Mucosa of descending colon (tissue), 3 donors: ENCODE measurements at regions not wholly inside any gene's neighbourhood (a gene's known extent, or its start where the extent isn't known, plus 50 kb on each side); places are given as distances from the start of the nearest gene placed in this dataset.
A peak's percentile ranks its signal among the peaks of the same experiment; 100 is the strongest.

ENCODE experiments used
- ATAC-seq: fragments of 200-7000 bp; cut with Tn5 transposase; one replicate; pipeline ENCODE4 v1.9.1; 2020; ENCODE audit warnings: mild to moderate bottlenecking, moderate library complexity
- DNase-seq, 3 donors: peaks; one replicate each; pipeline ENCODE4 v3.0.0-alpha.2; 2020
- H3K36me3 ChIP-seq: fragments of 200-600 bp; one replicate; pipeline ENCODE4 v1.8.0; 2021; ENCODE audit warnings: low read depth, mild to moderate bottlenecking
- H3K4me1 ChIP-seq: fragments of 200-600 bp; one replicate; pipeline ENCODE4 v1.8.0; 2021; ENCODE audit warnings: low read depth, mild to moderate bottlenecking
- H3K4me3 ChIP-seq: fragments of 200-600 bp; one replicate; pipeline ENCODE4 v1.8.0; 2021; ENCODE audit warnings: mild to moderate bottlenecking
- H3K9me3 ChIP-seq: fragments of 200-600 bp; one replicate; pipeline ENCODE4 v1.8.0; 2021; ENCODE audit warnings: mild to moderate bottlenecking
- CTCF ChIP-seq: fragments of 200-600 bp; IDR thresholded peaks from one replicate; pipeline ENCODE4 v1.8.0; 2022; ENCODE audit warnings: antibody characterized with exemption, mild to moderate bottlenecking
- intact Hi-C, 2 donors: fragments of 100-400 bp; cut with DNase I in 1 of 2; cut with micrococcal nuclease in 1 of 2; formaldehyde crosslinking; loops; one replicate each; pipeline versions ENCODE4 v1.11.0 to v1.11.1; 2022; cut with DNase I, micrococcal nuclease
- donor health status: DM: no; HTN: no; CAD: no; lungs with moderate emphysema.
- donor health status: DM: no; HTN: no; CAD: no.
- donor health status: DM: no; HTN: yes; CAD: no.

DNA sequence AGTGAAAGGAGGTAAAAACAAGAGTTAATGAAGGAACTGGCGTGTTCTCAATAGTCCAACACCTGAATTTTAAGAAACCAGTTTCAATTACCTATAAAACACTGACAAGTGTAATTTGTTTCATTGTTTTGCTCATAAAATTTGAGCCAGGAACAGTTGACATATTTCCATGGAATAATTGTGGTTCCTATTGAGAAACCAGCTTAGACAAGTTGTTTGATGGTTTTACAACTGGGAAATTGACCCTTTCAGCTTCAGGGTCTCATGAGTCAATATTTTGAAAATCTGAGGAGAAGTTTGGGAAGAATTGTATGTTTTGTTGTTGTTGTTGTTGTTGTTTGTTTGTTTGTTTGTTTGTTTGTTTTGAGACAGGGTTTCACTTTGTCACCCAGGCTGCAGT is 69.1 kb upstream of the GADD45A start:
- no peak for TF ChIP-seq CTCF
- intact Hi-C loops, result no loop called here
- no peak for ATAC-seq
- no peaks in the 10 kb centered on the region for H3K4me1 ChIP-seq
- H3K4me3 ChIP-seq, result no peak overlapping the region
- DNase-seq, result no peak
- no peaks in the 10 kb centered on the region for H3K36me3 ChIP-seq
- H3K9me3 ChIP-seq, result no peaks in the 10 kb centered on the region

DNA sequence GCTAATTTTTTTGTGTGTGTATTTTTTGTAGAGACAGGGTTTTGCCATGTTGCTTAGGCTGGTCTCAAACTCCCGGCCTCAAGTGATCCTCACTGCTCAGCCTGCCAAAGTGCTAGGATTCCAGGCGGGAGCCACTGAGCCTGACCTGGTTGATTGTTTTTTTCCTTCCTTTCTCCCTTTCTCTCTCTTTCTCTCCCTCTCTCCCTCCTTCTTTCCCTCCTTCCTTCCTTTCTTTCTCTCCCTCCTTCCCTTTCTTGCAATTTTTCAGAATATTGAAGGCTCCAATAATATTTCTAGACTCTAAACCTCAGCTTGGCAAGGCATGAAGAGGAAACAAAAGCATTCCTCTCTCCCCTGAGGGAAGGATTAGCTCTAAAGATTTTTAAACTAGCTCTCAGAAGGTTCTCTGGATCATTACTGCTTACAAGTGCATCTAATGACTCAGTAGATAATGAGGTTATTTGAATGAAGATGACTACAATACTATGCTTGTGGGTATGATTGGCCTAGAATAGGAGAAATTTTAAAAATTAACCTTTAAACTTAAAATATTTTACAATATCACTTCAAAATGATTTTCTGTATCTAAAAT is 68.5 kb upstream of the GADD45A start:
- H3K9me3 ChIP-seq, result no peaks in the 10 kb centered on the region
- H3K4me1 ChIP-seq, result no peaks in the 10 kb centered on the region
- no peak overlapping the region for H3K4me3 ChIP-seq
- ATAC-seq (no peak), DNase-seq (no peak)
- intact Hi-C loops, result no loop called here
- H3K36me3 ChIP-seq, result no peaks in the 10 kb centered on the region
- no peak for TF ChIP-seq CTCF

DNA sequence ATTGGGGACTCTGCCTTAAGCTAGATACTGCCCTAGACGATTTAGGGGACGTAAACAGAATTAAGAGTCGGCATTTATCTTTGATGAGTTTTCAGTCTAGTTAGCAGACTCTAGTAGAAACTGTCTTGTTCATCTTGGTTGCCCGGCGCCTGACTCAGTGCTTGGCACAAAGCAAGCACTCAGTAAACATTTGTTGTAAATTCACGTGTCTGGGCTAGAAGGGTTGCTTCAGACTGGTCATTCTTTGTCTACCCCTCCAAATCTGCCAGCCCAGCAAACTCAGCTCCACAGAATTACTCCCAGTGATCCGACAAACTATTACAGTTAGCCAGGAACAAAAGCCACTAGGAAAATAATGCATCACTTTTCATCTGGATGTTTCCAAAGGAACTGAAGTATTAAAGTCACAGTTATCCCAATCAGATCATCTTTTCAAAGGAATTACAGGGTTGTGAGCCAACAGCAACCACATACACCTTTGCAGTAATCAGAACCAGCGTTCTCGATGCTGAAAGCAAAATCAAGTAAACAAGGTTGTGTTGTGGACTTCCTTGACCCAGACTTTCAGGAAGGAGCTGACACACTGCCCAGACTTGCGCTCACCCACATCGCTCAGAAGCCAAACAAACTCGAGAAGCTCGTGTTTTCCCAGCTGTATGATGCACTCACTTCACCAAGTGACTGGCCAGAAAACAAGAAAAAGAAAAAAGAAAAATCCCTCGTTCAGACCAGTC is 66.5 kb upstream of the GADD45A start:
- peak; percentile 65 for ATAC-seq
- peak in 1 of 3 donors; percentile 54 for DNase-seq
- H3K4me1 ChIP-seq, result no peaks in the 10 kb centered on the region
- intact Hi-C loops, result no loop called here
- no peaks in the 10 kb centered on the region for H3K36me3 ChIP-seq
- no peak overlapping the region for H3K4me3 ChIP-seq
- H3K9me3 ChIP-seq, result no peaks in the 10 kb centered on the region
- TF ChIP-seq CTCF, result no peak

GRCh38 chr1:67619080-67619479 is 65.9 kb upstream of the GADD45A start:
- no peaks in the 10 kb centered on the region for H3K4me1 ChIP-seq
- H3K4me3 ChIP-seq, result no peak overlapping the region
- no peak for ATAC-seq
- intact Hi-C loops, result no loop called here
- no peak for DNase-seq
- no peaks in the 10 kb centered on the region for H3K9me3 ChIP-seq
- no peak for TF ChIP-seq CTCF
- no peaks in the 10 kb centered on the region for H3K36me3 ChIP-seq

DNA sequence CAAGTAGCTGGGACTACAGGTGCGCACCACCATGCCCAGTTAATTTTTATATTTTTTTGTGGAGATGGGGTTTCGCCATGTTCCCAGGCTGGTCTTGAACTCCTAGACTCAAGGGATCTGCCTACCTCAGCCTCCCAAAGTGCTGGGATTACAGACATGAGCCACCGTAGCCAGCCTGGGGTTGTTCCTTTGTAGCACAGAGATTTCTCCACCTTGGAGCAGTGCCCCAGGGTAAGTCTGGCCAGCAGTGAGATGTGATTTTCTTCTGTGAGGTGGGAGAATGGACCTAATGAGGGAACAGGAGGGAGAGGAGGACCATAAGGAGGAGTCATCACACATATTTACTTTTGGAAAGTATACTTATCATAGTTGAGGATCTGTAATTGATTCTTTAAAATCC is 61.1 kb upstream of the GADD45A start:
- ATAC-seq, result no peak
- no peak for TF ChIP-seq CTCF
- H3K9me3 ChIP-seq, result no peaks in the 10 kb centered on the region
- intact Hi-C loops, result no loop called here
- H3K4me1 ChIP-seq, result no peaks in the 10 kb centered on the region
- DNase-seq, result no peak
- H3K36me3 ChIP-seq, result no peaks in the 10 kb centered on the region
- no peak overlapping the region for H3K4me3 ChIP-seq
